Breast epithelium (tissue), 4 donors: ENCODE measurements at regions not wholly inside any gene's neighbourhood (a gene's known extent, or its start where the extent isn't known, plus 50 kb on each side); places are given as distances from the start of the nearest gene placed in this dataset.

Experiments used
- DNase-seq, 2 donors: peaks; one replicate each; pipeline ENCODE4 v3.0.0-alpha.2; 2019; ENCODE audit warnings: low spot score in 2 of 2
- H3K27ac ChIP-seq, 2 donors: fragments of 200-600 bp; sonication (generic) in 1 of 2; one replicate each; pipeline ENCODE4 v1.5.1; 2016 to 2019; ENCODE audit warnings: mild to moderate bottlenecking in 1 of 2
- H3K27me3 ChIP-seq, 2 donors: fragments of 200-600 bp; sonication (generic) in 1 of 2; one replicate each; pipeline versions ENCODE4 v1.5.1 to v1.6.0; 2017 to 2019; ENCODE audit warnings: control low read depth in 1 of 2, mild to moderate bottlenecking in 1 of 2
- H3K36me3 ChIP-seq: fragments of 200-600 bp; one replicate; pipeline ENCODE4 v1.5.1; 2019
- H3K4me1 ChIP-seq, 2 donors: fragments of 200-600 bp; sonication (generic); one replicate each; pipeline ENCODE4 v1.5.1; 2016 to 2019; ENCODE audit warnings: control low read depth in 1 of 2
- H3K4me3 ChIP-seq, 3 donors: fragments of 200-600 bp; sonication (generic); 1 replicate in 2 of 3; 2 replicates in 1 of 3; pipeline ENCODE4 v1.5.1; 2016 to 2019; ENCODE audit warnings: mild to moderate bottlenecking in 3 of 3, moderate library complexity in 2 of 3
- H3K9me3 ChIP-seq, 2 donors: fragments of 200-600 bp; sonication (generic) in 1 of 2; one replicate each; pipeline ENCODE4 v1.5.1; 2016 to 2019; ENCODE audit warnings: control low read depth in 1 of 2
- POLR2A ChIP-seq: fragments of 450-650 bp; IDR thresholded peaks from one replicate; pipeline ENCODE4 v1.6.1; 2016; ENCODE audit warnings: antibody characterized with exemption, mild to moderate bottlenecking, moderate library complexity
- POLR2AphosphoS5 ChIP-seq, 3 donors: sonication (generic); formaldehyde crosslinking; IDR thresholded peaks; one replicate each; pipeline ENCODE4 v1.6.1; 2017; ENCODE audit warnings: antibody characterized with exemption in 3 of 3
- intact Hi-C: fragments of 100-400 bp; cut with DNase I; formaldehyde crosslinking; loops from one replicate; pipeline ENCODE4 v1.15.1; 2023; ENCODE audit warnings: low total_unique reads
- TF ChIP-seq, protein P1 (sequence below), 3 donors: fragments of 450-650 bp; IDR thresholded peaks; one replicate each; pipeline ENCODE4 v1.5.1; 2016 to 2017; ENCODE audit warnings: antibody characterized with exemption in 3 of 3, mild to moderate bottlenecking in 3 of 3, moderate library complexity in 3 of 3

DNA sequence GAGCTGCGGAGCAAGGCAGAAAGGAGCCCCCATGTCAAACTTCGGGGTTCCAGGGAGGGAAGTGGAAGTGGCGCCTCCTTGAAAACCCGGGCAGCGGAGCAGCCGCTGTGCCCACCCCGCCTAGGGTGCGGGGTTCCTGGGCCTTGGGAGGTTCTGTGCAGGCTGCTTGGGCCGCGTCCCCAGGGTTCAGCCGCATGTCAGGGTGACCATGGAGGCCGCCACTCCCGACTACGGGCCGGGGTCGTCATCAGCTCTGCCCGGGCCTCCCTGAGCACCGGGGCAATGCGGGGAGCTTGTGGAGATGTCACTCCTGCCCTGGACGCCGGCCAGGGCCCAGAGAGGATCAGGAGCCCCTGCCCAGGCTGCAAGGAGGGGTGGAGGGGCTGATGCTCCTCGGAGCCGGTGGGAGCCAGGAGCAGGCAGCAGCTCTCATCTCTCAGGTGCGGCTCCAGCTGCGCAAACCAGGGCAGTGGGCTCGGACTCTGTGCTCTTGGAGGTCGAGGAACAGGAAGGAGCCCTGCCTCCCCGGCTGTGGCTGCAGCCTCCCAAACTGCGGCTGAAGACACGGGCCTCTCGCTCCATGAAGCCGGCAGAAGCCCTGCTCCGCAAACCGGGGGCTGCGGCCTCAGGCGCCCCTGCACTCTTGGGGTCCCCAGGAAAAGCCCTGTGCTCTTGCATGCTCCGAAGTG, 1286.5 kb downstream of the TMEM121 start:
- H3K27me3 ChIP-seq = no peaks in the 10 kb centered on the region
- TF ChIP-seq, protein P1, sequence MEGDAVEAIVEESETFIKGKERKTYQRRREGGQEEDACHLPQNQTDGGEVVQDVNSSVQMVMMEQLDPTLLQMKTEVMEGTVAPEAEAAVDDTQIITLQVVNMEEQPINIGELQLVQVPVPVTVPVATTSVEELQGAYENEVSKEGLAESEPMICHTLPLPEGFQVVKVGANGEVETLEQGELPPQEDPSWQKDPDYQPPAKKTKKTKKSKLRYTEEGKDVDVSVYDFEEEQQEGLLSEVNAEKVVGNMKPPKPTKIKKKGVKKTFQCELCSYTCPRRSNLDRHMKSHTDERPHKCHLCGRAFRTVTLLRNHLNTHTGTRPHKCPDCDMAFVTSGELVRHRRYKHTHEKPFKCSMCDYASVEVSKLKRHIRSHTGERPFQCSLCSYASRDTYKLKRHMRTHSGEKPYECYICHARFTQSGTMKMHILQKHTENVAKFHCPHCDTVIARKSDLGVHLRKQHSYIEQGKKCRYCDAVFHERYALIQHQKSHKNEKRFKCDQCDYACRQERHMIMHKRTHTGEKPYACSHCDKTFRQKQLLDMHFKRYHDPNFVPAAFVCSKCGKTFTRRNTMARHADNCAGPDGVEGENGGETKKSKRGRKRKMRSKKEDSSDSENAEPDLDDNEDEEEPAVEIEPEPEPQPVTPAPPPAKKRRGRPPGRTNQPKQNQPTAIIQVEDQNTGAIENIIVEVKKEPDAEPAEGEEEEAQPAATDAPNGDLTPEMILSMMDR (IDR thresholded peaks at IDR 0.05) = no peak
- no peak for TF ChIP-seq POLR2A
- no peak for TF ChIP-seq POLR2AphosphoS5 (IDR thresholded peaks at IDR 0.05)
- no peaks in the 10 kb centered on the region for H3K9me3 ChIP-seq
- H3K27ac ChIP-seq = no peak overlapping the region
- H3K4me1 ChIP-seq = no peaks in the 10 kb centered on the region
- intact Hi-C loops = no loop called here
- DNase-seq = no peak
- no peaks in the 10 kb centered on the region for H3K36me3 ChIP-seq
- H3K4me3 ChIP-seq = no peak overlapping the region

DNA sequence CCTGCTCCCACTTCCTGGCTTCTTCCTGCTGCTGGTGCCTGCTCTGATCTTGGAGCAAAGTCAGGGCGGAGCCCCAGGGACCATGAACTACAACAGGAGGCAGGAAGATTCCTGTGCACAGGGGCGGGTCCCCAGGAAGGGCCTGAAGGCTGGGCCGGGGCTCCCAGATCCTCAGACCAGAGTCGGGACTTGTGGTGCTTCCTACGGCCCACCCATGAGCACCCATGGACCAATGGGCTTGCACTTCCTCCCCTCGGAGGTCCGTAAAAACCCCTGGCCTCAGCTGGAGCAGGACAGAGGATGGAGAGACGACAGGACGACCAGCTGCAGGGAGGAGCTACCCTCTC, 1287.1 kb downstream of the TMEM121 start:
- no peaks in the 10 kb centered on the region for H3K4me1 ChIP-seq
- H3K36me3 ChIP-seq = no peaks in the 10 kb centered on the region
- TF ChIP-seq, protein P1 (IDR thresholded peaks at IDR 0.05) = no peak
- no peak for TF ChIP-seq POLR2A
- TF ChIP-seq POLR2AphosphoS5 (IDR thresholded peaks at IDR 0.05) = no peak
- H3K27me3 ChIP-seq = no peaks in the 10 kb centered on the region
- no peak for DNase-seq
- intact Hi-C loops = no loop called here
- H3K27ac ChIP-seq = no peak overlapping the region
- no peak overlapping the region for H3K4me3 ChIP-seq
- no peaks in the 10 kb centered on the region for H3K9me3 ChIP-seq

GRCh38 chr14:106820119-106820518, 1293.7 kb downstream of the TMEM121 start:
- no peaks in the 10 kb centered on the region for H3K9me3 ChIP-seq
- intact Hi-C loops = no loop called here
- H3K27me3 ChIP-seq = no peaks in the 10 kb centered on the region
- H3K27ac ChIP-seq = no peak overlapping the region
- no peak for DNase-seq
- H3K4me1 ChIP-seq = no peaks in the 10 kb centered on the region
- H3K4me3 ChIP-seq = no peak overlapping the region
- TF ChIP-seq POLR2AphosphoS5 (IDR thresholded peaks at IDR 0.05) (no peak), POLR2A (no peak)
- TF ChIP-seq, protein P1 (IDR thresholded peaks at IDR 0.05) = no peak
- no peaks in the 10 kb centered on the region for H3K36me3 ChIP-seq

DNA sequence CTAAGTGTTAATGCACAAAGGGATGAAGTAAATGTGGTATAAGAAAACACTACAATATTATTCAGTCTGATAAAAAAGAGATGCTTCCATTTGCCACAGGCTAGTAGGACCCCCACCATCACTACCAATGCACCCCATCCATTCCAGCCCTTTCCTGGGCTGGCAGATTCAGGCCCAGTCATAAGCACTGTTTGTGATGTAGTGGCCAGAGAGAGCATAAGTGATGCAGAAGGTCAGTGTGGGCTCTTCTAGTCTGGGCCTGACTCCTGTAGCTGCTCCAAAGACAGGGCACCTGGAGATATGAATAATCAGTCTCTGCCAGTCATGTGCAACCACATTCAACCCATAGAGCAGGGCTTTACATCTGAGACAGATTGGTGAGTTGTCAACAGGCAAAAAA, 1294.7 kb downstream of the TMEM121 start:
- intact Hi-C loops = no loop called here
- no peak for TF ChIP-seq POLR2A
- TF ChIP-seq POLR2AphosphoS5 (IDR thresholded peaks at IDR 0.05) = no peak
- TF ChIP-seq, protein P1 (IDR thresholded peaks at IDR 0.05) = no peak
- H3K4me1 ChIP-seq = no peaks in the 10 kb centered on the region
- no peak for DNase-seq
- H3K4me3 ChIP-seq = no peak overlapping the region
- H3K36me3 ChIP-seq = no peaks in the 10 kb centered on the region
- no peak overlapping the region for H3K27ac ChIP-seq
- no peaks in the 10 kb centered on the region for H3K9me3 ChIP-seq
- no peaks in the 10 kb centered on the region for H3K27me3 ChIP-seq

- Histone ChIP-seq H3K4me1 (no peaks in the 10 kb centered on the region), H3K27ac (no peak overlapping the region), H3K4me3 (no peak overlapping the region), H3K9me3 (no peaks in the 10 kb centered on the region), H3K27me3 (no peaks in the 10 kb centered on the region), H3K36me3 (no peaks in the 10 kb centered on the region)
- intact Hi-C loops = no loop called here
- TF ChIP-seq, protein P1 (IDR thresholded peaks at IDR 0.05) = no peak
- TF ChIP-seq POLR2AphosphoS5 (IDR thresholded peaks at IDR 0.05) = no peak
- TF ChIP-seq POLR2A = no peak
- DNase-seq = no peak
Observed at GRCh38 chr14:106822905-106823304, 1296.5 kb downstream of the TMEM121 start.
